ENCODE measurements at regions not wholly inside any gene's neighbourhood (a gene's known extent, or its start where the extent isn't known, plus 50 kb on each side); places are given as distances from the start of the nearest gene placed in this dataset.
A peak's percentile ranks its signal among the peaks of the same experiment; 100 is the strongest.

- no peak for DNase-seq (ENCODE audit: low spot score)
- Mint-ChIP-seq H3K9me3 (peaks cover 3% of the 10 kb centered on the region), H3K36me3 (no peaks in the 10 kb centered on the region), H3K4me1 (ENCODE audit: low read depth in 2 of 2) (no peaks in the 10 kb centered on the region), H3K4me3 (no peak overlapping the region), H3K27me3 (peaks cover 0 to 4% of the 10 kb centered on the region in 2 donors), H3K27ac (no peak overlapping the region)
- ATAC-seq, result no peak
These were observed 160.6 kb upstream of the COL21A1 start for GRCh38 chr6:56407883-56408410.

- peaks cover 0 to 4% of the 10 kb centered on the region in 2 donors for H3K27me3 Mint-ChIP-seq
These were observed 159.2 kb upstream of the COL21A1 start for GRCh38 chr6:56406276-56407269.

GRCh38 chr6:56404599-56404998 lies 157.2 kb upstream of the COL21A1 start:
- H3K4me1 Mint-ChIP-seq (ENCODE audit: low read depth in 2 of 2), result no peaks in the 10 kb centered on the region
- no peaks in the 10 kb centered on the region for H3K36me3 Mint-ChIP-seq
- no peak for DNase-seq (ENCODE audit: low spot score)
- no peak overlapping the region for H3K4me3 Mint-ChIP-seq
- H3K27me3 Mint-ChIP-seq, result no peaks in the 10 kb centered on the region
- H3K27ac Mint-ChIP-seq, result no peak overlapping the region
- peaks cover 3% of the 10 kb centered on the region for H3K9me3 Mint-ChIP-seq
- no peak for ATAC-seq

More at GRCh38 chr6:56406276-56407269, 159.2 kb upstream of the COL21A1 start:
- Mint-ChIP-seq H3K4me1 (ENCODE audit: low read depth in 2 of 2) (no peaks in the 10 kb centered on the region), H3K27ac (no peak overlapping the region), H3K4me3 (no peak overlapping the region), H3K36me3 (no peaks in the 10 kb centered on the region), H3K9me3 (peaks cover 4% of the 10 kb centered on the region)
- DNase-seq (ENCODE audit: low spot score), result no peak
- ATAC-seq, result no peak

GRCh38 chr6:56403745-56404144 lies 156.4 kb upstream of the COL21A1 start:
- ATAC-seq, result no peak
- no peaks in the 10 kb centered on the region for H3K4me1 Mint-ChIP-seq (ENCODE audit: low read depth in 2 of 2)

GRCh38 chr6:56401477-56402070 lies 154.2 kb upstream of the COL21A1 start:
- DNase-seq (ENCODE audit: low spot score) (no peak), ATAC-seq (no peak)
- Mint-ChIP-seq H3K36me3 (no peaks in the 10 kb centered on the region), H3K4me1 (ENCODE audit: low read depth in 2 of 2) (no peaks in the 10 kb centered on the region), H3K4me3 (no peak overlapping the region), H3K9me3 (peaks cover 3% of the 10 kb centered on the region), H3K27ac (no peak overlapping the region), H3K27me3 (no peaks in the 10 kb centered on the region)

More at GRCh38 chr6:56403745-56404144, 156.4 kb upstream of the COL21A1 start:
- no peaks in the 10 kb centered on the region for H3K27me3 Mint-ChIP-seq
- H3K36me3 Mint-ChIP-seq, result no peaks in the 10 kb centered on the region
- H3K27ac Mint-ChIP-seq, result no peak overlapping the region
- peaks cover 3% of the 10 kb centered on the region for H3K9me3 Mint-ChIP-seq
- no peak overlapping the region for H3K4me3 Mint-ChIP-seq
- no peak for DNase-seq (ENCODE audit: low spot score)

GRCh38 chr6:56400273-56400672 lies 152.9 kb upstream of the COL21A1 start:
- Mint-ChIP-seq H3K4me1 (ENCODE audit: low read depth in 2 of 2) (no peaks in the 10 kb centered on the region), H3K9me3 (peaks cover 3% of the 10 kb centered on the region), H3K4me3 (no peak overlapping the region), H3K27ac (no peak overlapping the region), H3K36me3 (no peaks in the 10 kb centered on the region), H3K27me3 (no peaks in the 10 kb centered on the region)
- ATAC-seq (no peak), DNase-seq (ENCODE audit: low spot score) (no peak)

GRCh38 chr6:56399672-56400263 lies 152.4 kb upstream of the COL21A1 start:
- ATAC-seq (no peak), DNase-seq (ENCODE audit: low spot score) (no peak)
- H3K27me3 Mint-ChIP-seq, result no peaks in the 10 kb centered on the region
- peaks cover 3% of the 10 kb centered on the region for H3K9me3 Mint-ChIP-seq
- H3K4me3 Mint-ChIP-seq, result no peak overlapping the region
- H3K4me1 Mint-ChIP-seq (ENCODE audit: low read depth in 2 of 2), result no peaks in the 10 kb centered on the region
- no peak overlapping the region for H3K27ac Mint-ChIP-seq
- H3K36me3 Mint-ChIP-seq, result no peaks in the 10 kb centered on the region

- no peaks in the 10 kb centered on the region for H3K4me1 Mint-ChIP-seq (ENCODE audit: low read depth in 2 of 2)
- H3K4me3 Mint-ChIP-seq, result no peak overlapping the region
- no peaks in the 10 kb centered on the region for H3K36me3 Mint-ChIP-seq
- H3K27me3 Mint-ChIP-seq, result no peaks in the 10 kb centered on the region
- no peak for ATAC-seq
- peaks cover 3% of the 10 kb centered on the region for H3K9me3 Mint-ChIP-seq
- no peak overlapping the region for H3K27ac Mint-ChIP-seq
- DNase-seq (ENCODE audit: low spot score), result no peak
These were observed 151.9 kb upstream of the COL21A1 start for GRCh38 chr6:56399250-56399671.

GRCh38 chr6:56396435-56396834 lies 149.1 kb upstream of the COL21A1 start:
- ATAC-seq, result no peak
- Mint-ChIP-seq H3K36me3 (no peaks in the 10 kb centered on the region), H3K4me3 (no peak overlapping the region), H3K9me3 (peaks cover 4% of the 10 kb centered on the region), H3K4me1 (ENCODE audit: low read depth in 2 of 2) (no peaks in the 10 kb centered on the region), H3K27ac (no peak overlapping the region), H3K27me3 (no peaks in the 10 kb centered on the region)
- no peak for DNase-seq (ENCODE audit: low spot score)

- peak; percentile 20 to 55 for ATAC-seq
- DNase-seq (ENCODE audit: low spot score), result no peak
- no peak overlapping the region for H3K27ac Mint-ChIP-seq
- peaks cover 7% of the 10 kb centered on the region for H3K9me3 Mint-ChIP-seq
- no peaks in the 10 kb centered on the region for H3K4me1 Mint-ChIP-seq (ENCODE audit: low read depth in 2 of 2)
- H3K36me3 Mint-ChIP-seq, result no peaks in the 10 kb centered on the region
- H3K4me3 Mint-ChIP-seq, result no peak overlapping the region
- H3K27me3 Mint-ChIP-seq, result peaks cover 0 to 5% of the 10 kb centered on the region in 2 donors
These were observed 146.5 kb upstream of the COL21A1 start for GRCh38 chr6:56393615-56394612.

GRCh38 chr6:56388415-56388755 lies 141.0 kb upstream of the COL21A1 start:
- ATAC-seq, result no peak
- H3K9me3 Mint-ChIP-seq, result peaks cover 7% of the 10 kb centered on the region
- H3K4me1 Mint-ChIP-seq (ENCODE audit: low read depth in 2 of 2), result no peaks in the 10 kb centered on the region
- no peak overlapping the region for H3K4me3 Mint-ChIP-seq
- no peak for DNase-seq (ENCODE audit: low spot score)
- H3K27me3 Mint-ChIP-seq, result peaks cover 0 to 5% of the 10 kb centered on the region in 2 donors
- no peaks in the 10 kb centered on the region for H3K36me3 Mint-ChIP-seq
- no peak overlapping the region for H3K27ac Mint-ChIP-seq

GRCh38 chr6:56387621-56388414 lies 140.4 kb upstream of the COL21A1 start:
- Mint-ChIP-seq H3K36me3 (no peaks in the 10 kb centered on the region), H3K27ac (no peak overlapping the region), H3K9me3 (peaks cover 7% of the 10 kb centered on the region), H3K4me1 (ENCODE audit: low read depth in 2 of 2) (no peaks in the 10 kb centered on the region), H3K4me3 (no peak overlapping the region), H3K27me3 (peaks cover 0 to 5% of the 10 kb centered on the region in 2 donors)
- ATAC-seq (no peak), DNase-seq (ENCODE audit: low spot score) (no peak)

All from natural killer cell treated with Interleukin-12 subunit alpha and Interleukin-12 subunit beta and Interleukin-15 and Interleukin-18, amount 100 ng/mL, for 72 hours (primary cell).